ENCODE measurements at regions not wholly inside any gene's neighbourhood (a gene's known extent, or its start where the extent isn't known, plus 50 kb on each side); places are given as distances from the start of the nearest gene placed in this dataset.
A peak's percentile ranks its signal among the peaks of the same experiment; 100 is the strongest.
"Not testable (repeated sequence)": the region's sequence is repeated elsewhere in the genome, so short reads cannot be mapped to it uniquely, and the experiment has no call there.

DNA sequence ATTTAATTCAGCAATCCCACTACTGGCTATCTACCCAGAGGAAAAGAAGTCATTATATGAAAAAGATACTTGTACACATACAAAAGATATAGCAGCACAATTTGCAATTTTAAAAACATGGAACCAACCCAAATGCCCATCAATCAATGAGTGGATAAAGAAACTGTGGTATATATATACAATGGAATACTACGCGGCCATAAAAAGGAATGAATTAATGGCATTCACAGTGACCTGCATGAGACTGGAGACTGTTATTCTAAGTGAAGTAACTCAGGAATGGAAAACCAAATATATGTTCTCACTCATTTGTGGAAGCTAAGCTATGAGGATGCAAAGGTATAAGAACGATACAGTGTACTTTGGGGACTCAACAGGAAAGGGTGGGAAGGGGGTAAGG, 102.8 kb upstream of the KCNMA1 start:
- not testable (repeated sequence) for DNase-seq

DNA sequence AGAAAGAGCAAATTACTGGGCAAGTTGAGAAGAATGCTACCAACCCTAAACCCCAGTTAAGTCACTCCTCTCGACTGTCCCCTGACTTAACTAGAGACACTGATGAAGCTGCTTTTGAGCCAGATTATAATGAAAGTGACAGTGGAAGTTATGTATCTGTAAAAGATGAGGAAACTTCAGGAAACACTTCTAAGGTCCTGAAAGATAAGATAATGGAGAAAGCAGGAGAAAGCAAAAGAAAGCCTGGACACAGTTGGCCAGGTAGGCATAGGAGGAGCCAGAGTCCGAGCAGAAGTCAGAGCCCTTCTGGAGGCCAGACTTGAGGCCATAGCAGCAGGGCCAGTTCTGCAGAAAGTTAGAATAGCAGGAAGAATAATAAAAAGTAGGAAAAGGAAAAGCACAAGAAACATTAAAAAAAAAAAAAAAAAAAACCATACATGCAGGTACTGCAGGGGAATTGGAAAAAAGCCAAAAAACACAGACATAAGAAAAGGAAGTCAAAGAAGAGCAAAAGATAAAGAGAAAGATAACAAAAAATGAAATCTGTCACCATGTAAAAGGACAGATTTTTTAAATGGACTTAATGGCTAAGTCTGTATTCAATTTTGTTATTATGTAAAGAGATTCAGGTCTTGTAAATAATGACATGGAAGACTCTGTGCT, 101.0 kb upstream of the KCNMA1 start:
- no peak for DNase-seq

DNA sequence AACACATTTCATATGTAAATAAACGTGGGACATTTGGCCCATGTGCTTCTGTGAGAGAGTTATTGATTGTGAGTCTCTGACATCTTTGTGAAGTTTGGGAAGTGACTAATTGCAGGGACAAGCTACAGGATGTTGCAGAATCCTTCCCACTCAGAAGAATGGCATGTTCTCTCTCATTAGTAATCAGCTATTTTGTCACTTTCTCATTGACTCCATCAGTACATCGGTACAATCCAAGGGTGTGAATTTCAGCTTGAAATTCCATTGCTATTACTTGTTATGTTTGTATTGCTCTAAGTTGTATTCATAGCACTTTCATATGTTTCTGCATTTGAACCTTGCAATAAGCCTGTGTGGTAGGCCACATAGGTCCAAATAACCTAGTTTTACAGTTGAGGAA, 100.0 kb upstream of the KCNMA1 start:
- DNase-seq = no peak

DNA sequence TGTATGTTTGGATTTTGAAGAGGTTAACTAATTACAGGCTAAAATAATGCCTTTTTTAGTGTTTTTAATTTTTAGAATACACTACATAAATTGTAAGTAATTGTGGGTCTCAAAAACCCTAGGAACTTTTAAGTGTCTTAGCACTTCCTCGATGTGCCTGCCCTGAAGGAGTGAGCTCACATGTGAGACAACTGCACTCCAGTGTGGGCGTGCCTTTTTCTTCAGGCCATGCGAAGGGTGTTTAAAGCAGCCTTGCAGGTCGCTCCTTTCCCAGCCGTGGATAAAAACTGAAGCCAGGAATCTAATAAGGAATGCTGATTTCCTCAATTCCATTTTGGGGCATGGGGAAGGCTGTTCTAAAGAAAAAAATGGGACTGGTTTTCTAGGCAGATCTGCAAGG, 97.5 kb upstream of the KCNMA1 start:
- not testable (repeated sequence) for DNase-seq

DNA sequence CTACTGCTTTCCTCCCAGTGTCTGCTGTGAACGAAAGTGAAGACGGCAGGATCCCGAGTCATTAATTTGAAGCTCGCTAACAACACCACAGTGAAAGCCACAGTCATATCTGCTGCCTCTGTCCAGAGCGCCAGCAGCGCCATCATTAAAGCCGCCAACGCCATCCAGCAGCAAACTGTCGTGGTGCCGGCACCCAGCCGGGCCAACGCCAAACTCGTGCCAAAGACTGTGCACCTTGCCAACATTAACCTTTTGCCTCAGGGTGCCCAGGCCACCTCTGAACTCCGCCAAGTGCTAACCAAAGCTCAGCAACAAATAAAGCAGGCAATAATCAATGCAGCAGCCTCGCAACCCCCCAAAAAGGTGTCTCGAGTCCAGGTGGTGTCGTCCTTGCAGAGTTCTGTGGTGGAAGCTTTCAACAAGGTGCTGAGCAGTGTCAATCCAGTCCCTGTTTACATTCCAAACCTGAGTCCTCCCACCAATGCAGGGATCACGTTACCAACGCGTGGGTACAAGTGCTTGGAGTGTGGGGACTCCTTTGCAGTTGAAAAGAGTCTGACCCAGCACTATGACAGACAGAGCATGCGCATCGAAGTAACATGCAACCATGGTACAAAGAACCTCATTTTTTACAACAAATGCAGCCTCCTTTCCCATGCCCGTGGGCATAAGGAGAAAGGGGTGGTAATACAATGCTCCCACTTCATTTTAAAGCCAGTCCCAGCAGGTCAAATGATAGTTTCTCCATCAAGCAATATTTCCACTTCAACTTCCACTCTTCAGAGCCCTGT, 94.8 kb upstream of the KCNMA1 start:
- no peak for DNase-seq

DNA sequence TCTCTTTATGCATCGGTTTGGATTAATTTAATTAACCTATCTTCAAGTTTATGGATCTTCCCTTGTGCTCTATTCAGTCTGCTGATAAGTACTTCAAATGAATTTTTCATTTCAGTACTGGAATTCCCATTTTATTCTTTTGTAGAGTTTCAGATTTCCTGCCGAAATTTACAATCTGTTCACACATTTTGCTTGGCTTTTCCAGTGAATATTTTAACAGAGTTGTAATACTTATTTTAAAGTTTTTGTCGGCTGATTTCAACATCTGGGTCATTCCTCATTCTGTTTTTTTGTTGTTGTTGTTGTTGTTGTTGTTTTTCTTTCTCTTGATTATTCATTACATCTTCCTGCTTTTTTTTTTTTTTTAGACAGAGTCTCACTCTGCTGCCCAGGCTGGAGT, 89.9 kb upstream of the KCNMA1 start:
- no peak for DNase-seq

DNA sequence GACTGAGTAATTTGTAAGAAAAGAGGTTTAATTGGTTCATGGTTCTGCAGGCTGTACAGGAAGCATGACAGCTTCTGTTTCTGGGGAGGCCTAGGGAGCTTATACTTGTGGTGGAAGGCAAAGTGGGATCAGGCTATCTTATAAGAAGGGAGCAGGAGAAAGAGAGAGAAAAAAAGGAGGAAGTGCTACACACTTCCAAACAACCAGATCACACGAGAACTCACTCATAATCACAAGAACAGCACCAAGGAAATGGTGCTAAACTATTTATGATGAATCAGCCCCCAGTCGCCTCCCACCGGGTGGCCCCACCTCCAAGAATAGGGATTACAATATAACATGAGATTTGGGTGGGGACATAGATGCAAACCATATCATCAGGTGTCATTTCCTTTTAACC, 89.1 kb upstream of the KCNMA1 start:
- no peak for DNase-seq

DNA sequence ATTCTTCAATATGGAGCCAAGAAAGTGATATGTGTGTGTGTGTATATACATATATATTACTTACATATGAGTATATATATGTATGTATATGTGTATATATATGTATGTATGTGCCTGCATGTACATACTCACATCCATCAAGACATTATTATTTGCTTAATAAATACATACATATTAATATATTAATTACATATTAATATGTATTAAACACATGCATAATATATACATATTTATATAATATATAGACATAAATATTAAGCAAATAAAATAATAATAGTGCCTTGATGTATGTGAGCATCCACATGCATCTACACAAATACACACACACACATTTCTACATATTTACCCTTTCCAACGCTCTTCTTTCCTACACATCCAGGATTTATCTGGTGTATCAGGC, 88.7 kb upstream of the KCNMA1 start:
- DNase-seq = no peak

DNA sequence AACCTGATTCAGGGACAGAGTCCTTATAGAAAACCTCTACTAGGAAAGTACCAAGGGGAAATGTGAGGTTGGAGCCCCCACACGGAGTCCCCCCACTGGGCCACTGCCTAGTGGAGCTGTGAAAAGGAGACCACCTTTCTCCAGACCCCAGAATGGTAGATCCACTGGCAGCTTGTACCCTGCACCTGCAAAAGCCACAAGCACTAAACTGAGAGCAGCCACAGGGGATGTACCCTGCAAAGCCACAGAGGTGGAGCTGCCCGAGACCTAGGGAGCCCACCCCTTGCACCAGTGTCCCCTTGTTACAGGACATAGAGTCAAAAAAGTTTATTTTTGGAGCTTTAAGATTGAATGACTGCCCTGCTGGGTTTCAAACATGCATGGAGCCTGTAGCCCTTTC, 87.2 kb upstream of the KCNMA1 start:
- no peak for DNase-seq

DNA sequence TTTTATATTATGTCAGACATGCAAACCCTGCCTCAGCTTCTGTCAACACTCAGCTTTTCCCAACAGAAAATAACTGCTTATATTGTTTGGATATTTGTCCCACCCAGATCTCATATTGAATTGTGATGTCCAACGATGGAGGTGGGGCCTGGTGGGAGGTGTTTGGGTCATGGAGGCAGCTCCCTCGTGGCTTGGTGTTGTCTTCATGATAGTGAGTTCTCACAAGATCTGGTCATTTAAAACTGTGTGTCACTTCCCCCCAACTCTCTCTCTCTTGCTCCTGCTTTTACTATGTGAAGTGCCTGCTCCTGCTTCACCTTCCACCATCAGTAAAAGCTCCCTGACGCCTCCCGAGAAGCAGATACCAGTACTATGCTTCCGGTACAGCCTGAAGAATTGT, 85.8 kb upstream of the KCNMA1 start:
- DNase-seq = no peak

DNA sequence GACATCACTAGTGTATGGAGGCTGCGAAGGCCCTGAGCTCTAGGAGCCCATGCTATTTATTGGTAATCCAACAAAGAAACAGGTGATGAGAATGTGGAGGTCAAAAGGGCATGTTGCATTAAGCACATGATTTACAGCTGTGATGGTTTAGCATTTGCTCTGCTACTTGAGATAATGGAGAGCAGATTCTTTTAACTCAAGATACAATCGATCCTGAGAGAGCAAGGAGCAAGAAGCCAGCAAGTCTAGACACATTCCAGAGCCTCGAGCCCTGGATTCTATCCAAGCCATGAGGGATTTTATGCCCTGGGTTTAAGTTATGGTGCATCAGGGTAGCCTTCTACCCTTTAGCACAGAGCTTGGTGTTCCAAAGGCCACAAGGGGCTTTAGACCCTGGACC, 85.3 kb upstream of the KCNMA1 start:
- DNase-seq = peak; percentile 45

DNA sequence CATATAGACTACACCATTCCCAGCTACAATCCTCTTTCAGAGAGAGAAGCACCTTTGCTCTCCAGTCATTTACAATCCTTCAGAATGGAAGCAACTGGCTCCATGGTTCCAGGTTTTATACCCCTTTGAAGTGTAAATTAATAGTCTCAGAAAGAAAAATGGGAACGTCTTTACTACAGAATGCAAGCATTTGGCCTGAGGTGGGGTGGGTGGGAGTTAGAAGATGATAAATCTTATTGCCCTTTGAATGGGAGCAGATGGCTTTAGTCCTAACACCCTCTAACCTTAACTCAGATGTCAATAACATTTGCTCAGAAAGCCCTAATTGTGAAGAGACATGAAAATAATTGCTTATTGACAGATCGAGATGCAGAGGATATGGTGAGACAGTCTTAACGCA, 84.2 kb upstream of the KCNMA1 start:
- peak; percentile 53 for DNase-seq

DNA sequence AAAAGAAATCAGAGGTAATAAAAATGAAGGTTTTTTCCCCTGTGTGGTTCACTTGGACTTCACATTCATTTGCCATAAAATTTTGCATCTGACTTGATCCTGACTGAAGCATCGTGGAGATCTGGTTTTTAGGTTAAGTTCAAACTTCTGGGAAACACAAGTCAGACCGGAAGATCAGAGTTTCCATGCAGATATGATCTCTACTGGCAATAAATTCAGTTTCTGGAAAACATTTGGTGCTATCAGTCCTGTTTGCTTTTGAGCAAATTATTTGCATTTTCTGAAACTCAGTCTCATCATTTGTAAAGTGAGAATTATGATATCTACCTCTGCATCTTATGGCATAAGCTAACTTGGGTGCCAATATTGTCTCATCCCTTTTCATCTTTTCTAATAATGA, 81.3 kb upstream of the KCNMA1 start:
- no peak for DNase-seq

DNA sequence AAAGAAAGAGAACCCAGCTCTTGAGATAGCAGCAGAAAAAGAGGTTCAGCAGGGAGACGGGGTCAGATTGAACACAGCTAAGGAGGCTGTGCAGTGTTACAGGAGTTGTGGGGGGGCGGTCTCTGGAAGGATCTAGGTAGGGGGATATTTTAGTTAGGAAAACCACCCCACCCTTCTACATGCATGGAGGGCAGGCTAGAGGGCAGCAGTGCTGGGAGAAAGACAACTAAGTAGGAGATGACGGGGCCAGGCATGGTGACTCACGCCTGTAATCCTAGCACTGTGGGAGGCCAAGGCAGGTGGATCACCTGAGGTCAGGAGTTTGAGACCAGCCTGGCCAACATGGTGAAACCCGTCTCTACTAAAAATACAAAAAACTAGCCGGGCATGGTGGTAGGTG, 80.7 kb upstream of the KCNMA1 start:
- not testable (repeated sequence) for DNase-seq

DNA sequence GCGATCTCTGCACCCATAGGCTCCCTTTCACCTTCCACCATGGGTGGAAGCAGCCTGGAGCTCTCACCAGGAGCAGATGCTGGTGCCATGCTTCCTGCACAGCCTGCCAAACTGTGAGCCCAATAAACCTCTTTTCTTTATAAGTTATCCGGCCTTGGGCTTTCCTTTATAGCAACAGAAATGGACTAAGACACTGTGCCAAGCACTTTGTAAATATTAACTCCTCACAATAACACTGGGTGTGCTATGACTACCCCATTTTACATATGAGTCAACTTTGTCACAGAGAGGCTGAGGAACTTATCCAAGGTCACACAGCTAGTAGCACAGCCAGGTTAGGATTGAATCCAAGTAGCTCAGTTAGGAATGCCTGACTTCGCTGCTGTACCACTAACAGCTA, 79.7 kb upstream of the KCNMA1 start:
- no peak for DNase-seq

DNA sequence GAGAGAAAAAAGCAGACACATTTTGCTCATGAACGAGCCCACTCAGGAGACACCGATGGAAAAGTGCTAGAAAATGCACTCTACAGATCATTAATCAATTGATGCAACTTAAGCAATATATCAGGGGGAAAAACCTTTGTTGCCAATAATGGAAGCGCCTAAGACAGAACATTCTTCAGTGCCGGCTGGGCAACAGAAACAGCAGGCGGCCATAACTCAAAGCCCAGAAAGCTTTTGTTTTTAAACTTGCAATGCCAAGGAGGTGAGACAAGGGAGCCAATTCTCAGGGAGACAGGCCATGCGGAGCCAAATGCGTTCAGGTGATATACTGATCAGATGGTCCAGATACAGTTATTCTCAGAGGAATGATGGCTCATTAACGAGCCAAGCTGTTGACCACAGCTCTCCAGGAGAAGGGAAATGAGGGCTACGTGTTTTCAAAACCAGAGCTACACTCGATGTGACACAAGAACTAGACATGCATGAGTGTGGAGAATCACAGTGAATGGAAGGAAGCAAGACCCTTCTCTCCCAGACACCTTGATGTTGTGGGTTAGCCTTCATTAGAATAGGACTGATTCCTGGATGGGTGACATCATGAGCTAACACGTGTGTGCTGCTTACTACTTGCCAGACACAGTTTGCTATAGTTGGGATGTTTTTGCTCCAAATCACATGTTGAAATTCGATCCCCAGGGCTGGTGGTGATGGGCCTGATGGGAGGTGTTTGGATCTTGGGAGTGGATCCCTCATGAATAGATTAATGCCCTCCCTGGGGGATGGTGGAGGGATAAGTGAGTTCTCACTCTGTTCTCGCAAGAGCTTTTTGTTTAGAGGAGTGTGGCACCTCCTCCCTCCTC, 79.1 kb upstream of the KCNMA1 start:
- peak; percentile 44 for DNase-seq

DNA sequence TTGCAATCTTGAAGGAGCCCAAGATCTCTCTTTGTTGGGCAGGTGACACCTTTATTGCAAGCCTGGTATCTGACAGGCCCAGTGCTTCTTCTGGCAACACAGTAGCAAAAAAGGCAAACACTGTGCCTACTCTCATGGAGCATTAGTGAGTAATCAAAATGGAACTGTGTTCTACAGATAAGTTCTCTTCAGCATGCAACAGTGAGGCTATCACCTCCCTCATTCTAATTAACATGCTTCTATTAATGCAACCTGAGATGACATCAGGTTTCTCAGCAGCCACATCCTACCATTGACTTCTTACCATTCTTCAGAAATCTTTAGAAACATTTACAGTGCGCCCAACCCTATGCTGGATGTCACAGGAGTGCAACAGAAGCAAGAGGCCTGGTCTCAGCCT, 77.9 kb upstream of the KCNMA1 start:
- DNase-seq = no peak

DNA sequence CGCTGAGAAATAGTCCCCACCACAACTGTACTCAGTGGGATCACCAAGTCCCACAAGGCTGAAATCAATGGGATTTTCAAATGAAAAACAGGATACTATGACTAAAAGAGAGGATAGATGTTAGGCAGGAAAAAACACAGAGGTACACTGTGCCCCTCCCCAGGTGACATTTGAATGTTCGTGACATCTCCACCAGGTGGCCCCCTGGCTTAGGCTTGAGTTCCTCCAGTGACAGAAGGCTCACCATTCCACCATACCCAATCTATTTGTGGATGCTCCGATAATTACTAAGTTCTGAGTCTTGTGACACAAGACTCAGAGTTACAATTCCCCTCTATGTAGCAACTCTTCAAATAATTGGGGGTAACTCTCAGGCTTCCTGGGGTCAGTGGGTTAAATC, 77.5 kb upstream of the KCNMA1 start:
- DNase-seq = peak; percentile 49

DNA sequence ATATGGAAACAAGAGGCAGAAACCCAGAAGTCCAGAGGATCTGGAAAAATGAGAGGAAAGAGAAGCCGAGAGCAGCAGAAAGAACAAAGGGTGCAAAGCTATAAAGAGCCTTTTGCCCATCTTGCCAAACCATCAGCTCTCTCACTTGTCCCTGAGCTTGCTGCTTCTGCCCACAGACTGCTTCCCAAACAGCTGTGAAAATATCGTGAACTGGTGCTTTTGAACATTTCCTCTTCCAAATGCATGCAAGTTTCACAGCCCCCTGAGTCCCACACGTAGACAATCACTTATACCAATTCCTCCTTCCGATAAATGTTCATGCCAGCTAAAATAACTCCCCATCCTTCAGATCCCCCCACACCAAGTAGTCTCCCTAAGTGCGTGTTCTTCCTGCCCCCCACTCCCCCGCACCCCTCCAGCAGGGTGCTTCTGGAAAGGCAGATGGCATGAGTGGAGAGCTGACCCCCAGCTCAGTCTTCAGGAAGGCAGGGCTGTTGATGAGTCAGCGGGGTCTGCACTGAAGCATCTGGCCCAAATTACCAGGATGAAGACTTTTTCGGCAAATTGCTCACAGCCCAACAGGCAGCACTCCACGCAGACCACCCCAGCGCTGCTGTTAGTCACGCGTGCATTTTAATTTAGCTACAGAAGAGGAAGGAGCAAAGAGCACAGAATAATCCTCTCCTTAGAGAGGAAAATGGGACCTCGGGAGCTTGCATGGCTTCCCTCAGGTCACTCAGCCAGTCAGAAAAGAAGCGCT, 76.1 kb upstream of the KCNMA1 start:
- no peak for DNase-seq

DNA sequence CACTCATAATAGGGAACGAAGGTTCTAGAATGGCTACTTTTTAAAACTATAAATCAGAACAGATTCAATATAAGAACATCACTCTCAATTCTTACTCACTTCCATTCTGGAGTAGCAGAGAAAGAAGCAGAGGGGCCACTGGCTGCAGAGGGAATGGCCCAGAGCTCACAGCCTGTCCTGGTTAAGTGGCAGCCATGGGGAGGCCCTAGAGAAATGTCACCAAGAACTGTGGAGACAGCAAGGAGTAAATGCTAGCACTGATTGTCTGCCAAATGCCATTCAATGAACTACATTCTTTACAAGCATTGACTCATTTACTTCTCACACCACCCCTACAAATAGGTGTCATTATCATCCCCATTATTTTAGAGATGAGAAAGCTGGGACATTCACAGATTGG, 74.6 kb upstream of the KCNMA1 start:
- DNase-seq = no peak

DNA sequence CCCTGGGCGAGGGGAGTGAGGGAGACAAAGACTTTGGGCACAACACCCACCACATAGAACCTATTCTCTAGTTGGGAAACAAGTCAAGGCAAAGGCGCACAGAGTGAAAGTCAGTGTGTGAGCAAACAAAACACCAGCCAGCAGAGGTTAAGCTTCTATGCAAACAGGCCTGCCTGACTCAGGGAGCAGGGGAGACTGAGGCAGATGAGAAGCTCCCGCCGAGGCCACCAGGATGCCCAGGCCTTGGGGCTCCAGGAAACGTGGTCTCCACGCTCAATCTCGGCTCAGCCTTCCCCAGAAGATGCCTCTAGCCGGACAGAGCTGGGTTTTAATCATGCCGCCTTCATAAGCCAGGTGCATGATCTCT, 74.1 kb upstream of the KCNMA1 start:
- DNase-seq = no peak

DNA sequence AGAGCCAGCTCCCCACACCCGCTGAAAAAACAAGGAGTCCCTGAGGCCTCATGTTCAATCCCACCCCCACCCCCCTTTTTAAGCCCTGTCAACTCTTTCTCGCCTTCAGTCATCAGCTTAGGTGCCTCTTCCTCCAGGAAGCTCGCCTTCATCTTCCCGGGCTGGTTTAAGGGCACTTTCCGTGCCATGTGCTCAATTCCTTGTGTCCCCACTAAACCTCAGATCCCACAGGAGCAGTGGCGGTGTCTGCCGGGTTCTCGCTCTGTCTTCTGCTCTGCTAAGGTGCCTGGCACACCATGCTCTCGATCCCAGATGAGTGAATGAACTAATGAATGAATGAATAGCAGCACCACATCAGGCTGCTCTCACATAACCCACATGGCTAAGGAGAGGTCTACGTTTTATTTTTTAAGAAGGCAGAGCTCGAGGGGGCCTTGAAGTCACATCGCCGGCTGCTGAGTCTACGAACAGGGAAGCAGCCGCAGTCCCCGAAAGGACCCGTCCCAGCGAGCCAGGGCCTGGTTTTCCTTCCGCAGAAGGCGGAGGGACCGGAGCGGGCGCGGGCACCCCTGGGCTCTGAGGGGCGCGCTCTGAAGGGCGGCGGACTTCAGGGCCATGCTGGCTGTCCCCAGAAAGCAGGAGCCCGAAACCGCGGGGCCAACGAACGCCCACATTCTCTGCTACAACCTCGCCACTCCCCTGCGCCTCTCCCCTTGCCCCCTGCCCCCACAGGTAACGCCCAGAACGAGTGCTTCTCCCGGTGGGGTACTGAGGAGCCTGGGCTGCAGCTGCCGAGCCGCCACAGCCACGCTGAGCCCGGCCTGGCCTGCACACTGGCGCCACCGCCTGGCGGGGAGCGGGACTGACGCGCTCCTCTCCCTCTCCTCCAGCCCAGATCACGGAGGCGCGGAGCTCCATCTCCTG, 73.4 kb upstream of the KCNMA1 start:
- DNase-seq = peak; percentile 77

All from NCI-H82 (cell line).